ENCODE measurements at regions not wholly inside any gene's neighbourhood (a gene's known extent, or its start where the extent isn't known, plus 50 kb on each side); places are given as distances from the start of the nearest gene placed in this dataset.

DNA sequence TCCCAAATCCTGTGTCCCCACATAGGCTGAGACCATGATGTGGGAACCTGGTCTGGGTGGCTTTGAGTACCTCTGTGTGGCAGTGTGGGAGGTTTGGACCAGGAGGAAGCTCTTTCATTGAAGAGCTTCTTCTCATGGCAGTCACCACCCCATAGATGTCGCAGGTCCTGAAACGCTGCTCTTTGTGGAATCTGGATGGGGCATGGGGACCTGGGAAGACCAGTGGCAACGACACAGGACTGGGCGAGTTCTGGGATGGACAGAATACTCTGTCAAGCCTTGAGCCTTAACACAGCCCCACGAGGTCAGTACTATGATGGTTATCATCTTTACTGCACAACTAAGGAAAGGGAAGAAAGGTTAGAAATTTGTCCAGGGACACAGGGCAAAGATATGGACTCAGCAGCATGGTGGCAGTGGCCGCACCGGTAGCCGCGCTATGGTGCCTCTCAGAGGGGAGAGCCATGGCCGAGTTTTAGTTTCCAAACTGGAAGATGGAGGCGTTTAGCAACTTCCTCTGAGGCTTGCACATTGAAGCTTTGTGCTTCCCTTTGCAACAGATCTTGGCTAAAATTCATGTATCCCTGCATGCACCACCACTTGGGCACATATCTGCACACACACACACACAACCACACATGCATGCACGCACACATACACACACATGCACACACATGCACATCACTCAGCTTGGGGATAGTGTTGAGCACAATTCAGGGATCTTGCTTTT is 117.7 kb upstream of the C1orf174 start:
- peaks cover 0 to 1% (median 0%) of the 10 kb centered on the region in 5 donors for H3K9me3 Mint-ChIP-seq
- H3K36me3 Mint-ChIP-seq, result no peaks in the 10 kb centered on the region
- CTCF ChIA-PET, result no interaction called here
- peaks cover 0 to 13% of the 10 kb centered on the region in 2 donors for H3K27me3 Mint-ChIP-seq
- H3K27me3 ChIP-seq (ENCODE audit: insufficient read depth, low read length, poor library complexity, severe bottlenecking), result no peaks in the 10 kb centered on the region
- no peak overlapping the region for H3K4me3 Mint-ChIP-seq
- H3K4me1 ChIP-seq (ENCODE audit: insufficient read depth, low read length), result no peaks in the 10 kb centered on the region
- no peak overlapping the region for H3K4me3 ChIP-seq (ENCODE audit: low read length)
- peak overlapping the region in 1 of 8 donors; percentile 47 for H3K27ac Mint-ChIP-seq
- H3K27ac ChIP-seq (ENCODE audit: low read depth, low read length), result no peak overlapping the region
- H3K4me1 Mint-ChIP-seq, result peaks cover 0 to 15% (median 9%) of the 10 kb centered on the region in 3 donors
- POLR2A ChIA-PET, result no interaction called here
- no peaks in the 10 kb centered on the region for H3K9me3 ChIP-seq (ENCODE audit: low read length)
- DNase-seq, result no peak
- no peaks in the 10 kb centered on the region for H3K36me3 ChIP-seq (ENCODE audit: insufficient read depth, low read length)

- Histone ChIP-seq H3K9me3 (ENCODE audit: low read length) (no peaks in the 10 kb centered on the region), H3K4me3 (ENCODE audit: low read length) (no peak overlapping the region), H3K36me3 (ENCODE audit: insufficient read depth, low read length) (no peaks in the 10 kb centered on the region), H3K27ac (ENCODE audit: low read depth, low read length) (no peak overlapping the region), H3K4me1 (ENCODE audit: insufficient read depth, low read length) (no peaks in the 10 kb centered on the region), H3K27me3 (ENCODE audit: insufficient read depth, low read length, poor library complexity, severe bottlenecking) (no peaks in the 10 kb centered on the region)
- Mint-ChIP-seq H3K4me3 (no peak overlapping the region), H3K27me3 (peaks cover 0 to 8% of the 10 kb centered on the region in 2 donors), H3K27ac (no peak overlapping the region), H3K9me3 (peaks cover 0 to 1% (median 0%) of the 10 kb centered on the region in 5 donors), H3K36me3 (no peaks in the 10 kb centered on the region), H3K4me1 (peaks cover 0 to 15% (median 9%) of the 10 kb centered on the region in 3 donors)
- DNase-seq, result no peak
- CTCF ChIA-PET, result no interaction called here
- POLR2A ChIA-PET, result no interaction called here
These were observed 118.5 kb upstream of the C1orf174 start for GRCh38 chr1:4018466-4019146.

DNA sequence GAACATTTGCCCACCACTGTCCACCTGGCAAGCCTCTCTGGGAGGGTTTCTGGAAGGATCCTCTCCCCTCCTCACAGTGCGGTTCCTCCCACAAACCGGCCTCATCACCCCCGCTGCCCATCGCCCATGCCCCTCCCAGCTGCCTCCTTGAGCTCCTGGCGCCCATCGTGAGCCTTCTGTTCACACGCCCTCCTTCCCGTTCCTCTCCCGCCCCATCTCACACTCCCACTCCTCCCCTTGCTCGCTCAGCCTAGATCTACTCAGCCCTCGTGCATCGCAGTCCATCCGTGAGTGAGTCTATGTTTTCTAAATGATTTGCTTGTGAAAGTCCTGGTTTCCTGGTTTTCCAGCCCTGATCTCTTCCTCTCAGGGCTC is 119.1 kb upstream of the C1orf174 start:
- H3K36me3 ChIP-seq (ENCODE audit: insufficient read depth, low read length), result no peaks in the 10 kb centered on the region
- H3K36me3 Mint-ChIP-seq, result no peaks in the 10 kb centered on the region
- H3K9me3 Mint-ChIP-seq, result peaks cover 0 to 1% (median 0%) of the 10 kb centered on the region in 5 donors
- peak overlapping the region in 1 of 8 donors; percentile 74 for H3K27ac Mint-ChIP-seq
- H3K4me3 Mint-ChIP-seq, result no peak overlapping the region
- no peaks in the 10 kb centered on the region for H3K4me1 ChIP-seq (ENCODE audit: insufficient read depth, low read length)
- H3K27me3 Mint-ChIP-seq, result peaks cover 0 to 6% of the 10 kb centered on the region in 2 donors
- CTCF ChIA-PET, result no interaction called here
- H3K27ac ChIP-seq (ENCODE audit: low read depth, low read length), result no peak overlapping the region
- POLR2A ChIA-PET, result no interaction called here
- H3K4me3 ChIP-seq (ENCODE audit: low read length), result no peak overlapping the region
- H3K9me3 ChIP-seq (ENCODE audit: low read length), result no peaks in the 10 kb centered on the region
- H3K4me1 Mint-ChIP-seq, result peaks cover 0 to 15% (median 9%) of the 10 kb centered on the region in 3 donors
- DNase-seq, result no peak
- H3K27me3 ChIP-seq (ENCODE audit: insufficient read depth, low read length, poor library complexity, severe bottlenecking), result no peaks in the 10 kb centered on the region

GRCh38 chr1:4019606-4020331 is 119.7 kb upstream of the C1orf174 start:
- Histone ChIP-seq H3K27me3 (ENCODE audit: insufficient read depth, low read length, poor library complexity, severe bottlenecking) (no peaks in the 10 kb centered on the region), H3K4me1 (ENCODE audit: insufficient read depth, low read length) (no peaks in the 10 kb centered on the region), H3K9me3 (ENCODE audit: low read length) (no peaks in the 10 kb centered on the region), H3K27ac (ENCODE audit: low read depth, low read length) (no peak overlapping the region), H3K4me3 (ENCODE audit: low read length) (no peak overlapping the region), H3K36me3 (ENCODE audit: insufficient read depth, low read length) (no peaks in the 10 kb centered on the region)
- ChIA-PET POLR2A (no interaction called here), CTCF (no interaction called here)
- Mint-ChIP-seq H3K27me3 (peaks cover 0 to 6% of the 10 kb centered on the region in 2 donors), H3K27ac (peak overlapping the region in 2 of 8 donors; percentile 14 to 48), H3K9me3 (peaks cover 0 to 1% (median 0%) of the 10 kb centered on the region in 5 donors), H3K4me1 (peaks cover 0 to 15% (median 9%) of the 10 kb centered on the region in 3 donors), H3K36me3 (no peaks in the 10 kb centered on the region), H3K4me3 (no peak overlapping the region)
- no peak for DNase-seq

GRCh38 chr1:4020449-4020848 is 120.4 kb upstream of the C1orf174 start:
- Mint-ChIP-seq H3K27ac (no peak overlapping the region), H3K36me3 (no peaks in the 10 kb centered on the region), H3K9me3 (peaks cover 0 to 1% (median 0%) of the 10 kb centered on the region in 5 donors), H3K27me3 (peaks cover 0 to 8% of the 10 kb centered on the region in 2 donors), H3K4me3 (no peak overlapping the region), H3K4me1 (peaks cover 0 to 15% (median 9%) of the 10 kb centered on the region in 3 donors)
- no peak for DNase-seq
- no peak overlapping the region for H3K27ac ChIP-seq (ENCODE audit: low read depth, low read length)
- no peaks in the 10 kb centered on the region for H3K36me3 ChIP-seq (ENCODE audit: insufficient read depth, low read length)
- H3K4me1 ChIP-seq (ENCODE audit: insufficient read depth, low read length), result no peaks in the 10 kb centered on the region
- POLR2A ChIA-PET, result no interaction called here
- H3K4me3 ChIP-seq (ENCODE audit: low read length), result no peak overlapping the region
- H3K27me3 ChIP-seq (ENCODE audit: insufficient read depth, low read length, poor library complexity, severe bottlenecking), result no peaks in the 10 kb centered on the region
- CTCF ChIA-PET, result no interaction called here
- H3K9me3 ChIP-seq (ENCODE audit: low read length), result no peaks in the 10 kb centered on the region

GRCh38 chr1:4021136-4021973 is 121.3 kb upstream of the C1orf174 start:
- no peaks in the 10 kb centered on the region for H3K36me3 ChIP-seq (ENCODE audit: insufficient read depth, low read length)
- H3K4me1 ChIP-seq (ENCODE audit: insufficient read depth, low read length), result no peaks in the 10 kb centered on the region
- CTCF ChIA-PET, result no interaction called here
- H3K27me3 ChIP-seq (ENCODE audit: insufficient read depth, low read length, poor library complexity, severe bottlenecking), result no peaks in the 10 kb centered on the region
- no peak overlapping the region for H3K27ac ChIP-seq (ENCODE audit: low read depth, low read length)
- no peaks in the 10 kb centered on the region for H3K36me3 Mint-ChIP-seq
- DNase-seq, result no peak
- no peak overlapping the region for H3K27ac Mint-ChIP-seq
- H3K4me3 Mint-ChIP-seq, result no peak overlapping the region
- H3K9me3 ChIP-seq (ENCODE audit: low read length), result no peaks in the 10 kb centered on the region
- H3K9me3 Mint-ChIP-seq, result peaks cover 0 to 1% (median 0%) of the 10 kb centered on the region in 5 donors
- H3K4me1 Mint-ChIP-seq, result peaks cover 0 to 9% (median 5%) of the 10 kb centered on the region in 3 donors
- peaks cover 3 to 16% of the 10 kb centered on the region in 2 donors for H3K27me3 Mint-ChIP-seq
- POLR2A ChIA-PET, result no interaction called here
- H3K4me3 ChIP-seq (ENCODE audit: low read length), result no peak overlapping the region

GRCh38 chr1:4021974-4022268 is 121.8 kb upstream of the C1orf174 start:
- H3K36me3 Mint-ChIP-seq, result no peaks in the 10 kb centered on the region
- H3K27ac ChIP-seq (ENCODE audit: low read depth, low read length), result no peak overlapping the region
- H3K9me3 ChIP-seq (ENCODE audit: low read length), result no peaks in the 10 kb centered on the region
- no peaks in the 10 kb centered on the region for H3K4me1 ChIP-seq (ENCODE audit: insufficient read depth, low read length)
- H3K27me3 ChIP-seq (ENCODE audit: insufficient read depth, low read length, poor library complexity, severe bottlenecking), result no peaks in the 10 kb centered on the region
- DNase-seq, result no peak
- no peaks in the 10 kb centered on the region for H3K36me3 ChIP-seq (ENCODE audit: insufficient read depth, low read length)
- ChIA-PET CTCF (no interaction called here), POLR2A (no interaction called here)
- peaks cover 3 to 16% of the 10 kb centered on the region in 2 donors for H3K27me3 Mint-ChIP-seq
- no peak overlapping the region for H3K4me3 Mint-ChIP-seq
- H3K27ac Mint-ChIP-seq, result no peak overlapping the region
- peaks cover 0 to 4% (median 2%) of the 10 kb centered on the region in 3 donors for H3K4me1 Mint-ChIP-seq
- H3K4me3 ChIP-seq (ENCODE audit: low read length), result no peak overlapping the region
- H3K9me3 Mint-ChIP-seq, result peaks cover 0 to 1% (median 0%) of the 10 kb centered on the region in 5 donors

Measured in CD8-positive, alpha-beta memory T cell (primary cell).